Esophagus muscularis mucosa (tissue), 4 donors: ENCODE measurements at regions not wholly inside any gene's neighbourhood (a gene's known extent, or its start where the extent isn't known, plus 50 kb on each side); places are given as distances from the start of the nearest gene placed in this dataset.

Source experiments
- DNase-seq: peaks from one replicate; pipeline ENCODE4 v3.0.0-alpha.2; 2017; ENCODE audit errors: extremely low spot score
- H3K27ac ChIP-seq, 4 donors: fragments of 200-600 bp; sonication (generic); replicated peaks in 1 of 4; 1 replicate in 3 of 4; 2 replicates in 1 of 4; pipeline ENCODE4 v1.5.1; 2016 to 2019; ENCODE audit warnings: mild to moderate bottlenecking in 1 of 4
- H3K27me3 ChIP-seq, 4 donors: fragments of 200-600 bp; sonication (generic); one replicate each; pipeline versions ENCODE4 v1.5.1 to v1.6.0; 2016 to 2019
- H3K36me3 ChIP-seq, 4 donors: fragments of 200-600 bp; sonication (generic); one replicate each; pipeline ENCODE4 v1.5.1; 2016 to 2019
- H3K4me1 ChIP-seq, 4 donors: fragments of 200-600 bp; sonication (generic); one replicate each; pipeline ENCODE4 v1.5.1; 2016 to 2019
- H3K4me3 ChIP-seq, 4 donors: fragments of 200-600 bp; sonication (generic); 1 replicate in 2 of 4; 2 replicates in 2 of 4; pipeline ENCODE4 v1.5.1; 2016 to 2019; ENCODE audit warnings: mild to moderate bottlenecking in 4 of 4, moderate library complexity in 1 of 4
- H3K9me3 ChIP-seq, 4 donors: fragments of 200-600 bp; sonication (generic); 1 replicate in 3 of 4; 2 replicates in 1 of 4; pipeline ENCODE4 v1.5.1; 2016 to 2019
- EP300 ChIP-seq: sonication (generic); formaldehyde crosslinking; IDR thresholded peaks from one replicate; pipeline ENCODE4 v1.6.1; 2017; ENCODE audit warnings: antibody characterized with exemption
- POLR2A ChIP-seq: fragments of 450-650 bp; IDR thresholded peaks from one replicate; pipeline ENCODE4 v1.6.1; 2017; ENCODE audit warnings: antibody characterized with exemption, moderate library complexity, mild to moderate bottlenecking, low read depth
- POLR2AphosphoS5 ChIP-seq, 2 donors: sonication (generic); formaldehyde crosslinking; IDR thresholded peaks; one replicate each; pipeline ENCODE4 v1.6.1; 2017; ENCODE audit warnings: antibody characterized with exemption in 2 of 2
- WGBS: methylation state at CpG from one replicate; pipeline ENCODE4 v1.1.5; 2018; 5-methylcytosine and 5-hydroxymethylcytosine counted together
- intact Hi-C: fragments of 100-400 bp; cut with DNase I; formaldehyde crosslinking; loops from one replicate; pipeline ENCODE4 v1.15.1; 2023
- TF ChIP-seq, protein P1 (sequence below), 3 experiments: fragments of 200-600 bp in 2 of 3; fragments of 450-650 bp in 1 of 3; sonication (generic) in 2 of 3; IDR thresholded peaks; one replicate each; pipeline ENCODE4 v1.5.1; 2017 to 2019; ENCODE audit warnings: antibody characterized with exemption in 3 of 3, mild to moderate bottlenecking in 2 of 3, moderate library complexity in 1 of 3

DNA sequence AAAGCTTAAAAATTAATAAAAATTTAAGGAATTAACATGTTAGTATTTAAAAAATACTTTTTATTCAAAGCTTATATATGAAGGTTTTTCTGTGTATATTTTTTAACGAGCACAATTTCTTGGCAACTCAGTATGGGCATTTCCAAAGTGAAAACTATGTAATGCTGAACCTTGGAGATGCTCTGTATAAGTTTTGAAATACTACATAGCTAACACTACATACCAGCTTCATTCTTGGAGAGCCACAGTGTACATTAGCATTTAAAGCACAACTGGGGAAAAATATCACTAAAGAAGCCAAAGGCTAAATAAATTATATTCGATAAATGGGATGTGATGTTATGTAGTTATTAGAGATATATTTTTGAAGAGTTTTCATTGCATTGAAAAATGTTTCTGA is 446.5 kb downstream of the CCDC85A start:
- Histone ChIP-seq H3K27ac (no peak overlapping the region), H3K4me1 (no peaks in the 10 kb centered on the region), H3K36me3 (no peaks in the 10 kb centered on the region), H3K9me3 (no peaks in the 10 kb centered on the region), H3K4me3 (no peak overlapping the region), H3K27me3 (no peaks in the 10 kb centered on the region)
- 82% methylated on average over 2 of the region's 2 CpGs for WGBS
- intact Hi-C loops = no loop called here
- DNase-seq = no peak
- no peak for TF ChIP-seq EP300
- TF ChIP-seq, protein P1, sequence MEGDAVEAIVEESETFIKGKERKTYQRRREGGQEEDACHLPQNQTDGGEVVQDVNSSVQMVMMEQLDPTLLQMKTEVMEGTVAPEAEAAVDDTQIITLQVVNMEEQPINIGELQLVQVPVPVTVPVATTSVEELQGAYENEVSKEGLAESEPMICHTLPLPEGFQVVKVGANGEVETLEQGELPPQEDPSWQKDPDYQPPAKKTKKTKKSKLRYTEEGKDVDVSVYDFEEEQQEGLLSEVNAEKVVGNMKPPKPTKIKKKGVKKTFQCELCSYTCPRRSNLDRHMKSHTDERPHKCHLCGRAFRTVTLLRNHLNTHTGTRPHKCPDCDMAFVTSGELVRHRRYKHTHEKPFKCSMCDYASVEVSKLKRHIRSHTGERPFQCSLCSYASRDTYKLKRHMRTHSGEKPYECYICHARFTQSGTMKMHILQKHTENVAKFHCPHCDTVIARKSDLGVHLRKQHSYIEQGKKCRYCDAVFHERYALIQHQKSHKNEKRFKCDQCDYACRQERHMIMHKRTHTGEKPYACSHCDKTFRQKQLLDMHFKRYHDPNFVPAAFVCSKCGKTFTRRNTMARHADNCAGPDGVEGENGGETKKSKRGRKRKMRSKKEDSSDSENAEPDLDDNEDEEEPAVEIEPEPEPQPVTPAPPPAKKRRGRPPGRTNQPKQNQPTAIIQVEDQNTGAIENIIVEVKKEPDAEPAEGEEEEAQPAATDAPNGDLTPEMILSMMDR (IDR thresholded peaks at IDR 0.05) = no peak
- TF ChIP-seq POLR2AphosphoS5 (IDR thresholded peaks at IDR 0.05) = no peak
- no peak for TF ChIP-seq POLR2A

DNA sequence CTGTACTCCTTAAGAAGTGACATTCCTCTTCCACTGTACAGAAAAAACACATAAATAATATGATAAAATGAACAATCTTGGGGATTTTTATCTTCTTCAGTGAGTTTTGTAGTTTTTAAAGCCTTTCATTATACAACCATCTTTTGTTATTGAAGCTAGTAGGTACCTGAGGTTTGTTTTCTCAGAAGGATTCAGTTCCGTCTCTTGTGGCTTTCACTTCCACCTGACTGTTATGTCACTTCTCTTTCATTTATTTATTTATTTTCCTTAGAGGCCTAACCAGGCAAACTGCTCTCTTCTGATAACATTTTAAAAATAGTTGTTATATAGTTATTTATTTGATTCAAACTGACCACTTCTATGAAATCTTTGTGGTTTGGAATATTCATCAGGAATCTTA is 464.2 kb downstream of the CCDC85A start:
- H3K27me3 ChIP-seq = no peaks in the 10 kb centered on the region
- H3K9me3 ChIP-seq = no peaks in the 10 kb centered on the region
- no peaks in the 10 kb centered on the region for H3K36me3 ChIP-seq
- WGBS = 85% methylated on average over 1 of the region's 1 CpG
- DNase-seq = no peak
- no peaks in the 10 kb centered on the region for H3K4me1 ChIP-seq
- TF ChIP-seq, protein P1 (IDR thresholded peaks at IDR 0.05) = no peak
- TF ChIP-seq EP300 (no peak), POLR2A (no peak), POLR2AphosphoS5 (IDR thresholded peaks at IDR 0.05) (no peak)
- no peak overlapping the region for H3K27ac ChIP-seq
- H3K4me3 ChIP-seq = no peak overlapping the region
- intact Hi-C loops = no loop called here

DNA sequence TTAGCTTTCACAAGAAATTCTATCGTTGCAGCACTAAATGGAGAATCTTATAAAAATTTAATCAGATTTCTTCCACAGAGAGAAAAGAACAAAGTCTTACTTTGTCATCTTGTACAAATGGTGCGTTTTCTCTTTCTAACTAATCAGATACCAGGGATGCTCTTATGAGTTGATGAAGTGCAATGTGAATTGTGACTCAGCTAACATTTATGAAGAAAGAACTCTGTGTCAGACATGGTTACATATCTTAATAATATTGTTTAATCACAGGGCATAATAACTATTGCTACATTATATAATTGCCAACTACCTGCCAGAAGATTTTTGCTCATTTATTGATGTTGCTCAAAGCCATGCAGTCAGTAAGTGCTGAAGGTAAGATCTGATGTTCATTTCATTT is 465.0 kb downstream of the CCDC85A start:
- no peaks in the 10 kb centered on the region for H3K4me1 ChIP-seq
- intact Hi-C loops = no loop called here
- H3K27me3 ChIP-seq = no peaks in the 10 kb centered on the region
- no peak for TF ChIP-seq POLR2A
- TF ChIP-seq, protein P1 (IDR thresholded peaks at IDR 0.05) = no peak
- TF ChIP-seq EP300 = no peak
- no peak for TF ChIP-seq POLR2AphosphoS5 (IDR thresholded peaks at IDR 0.05)
- no peak for DNase-seq
- H3K27ac ChIP-seq = no peak overlapping the region
- 74% methylated on average over 2 of the region's 2 CpGs for WGBS
- H3K36me3 ChIP-seq = no peaks in the 10 kb centered on the region
- H3K9me3 ChIP-seq = no peaks in the 10 kb centered on the region
- no peak overlapping the region for H3K4me3 ChIP-seq

DNA sequence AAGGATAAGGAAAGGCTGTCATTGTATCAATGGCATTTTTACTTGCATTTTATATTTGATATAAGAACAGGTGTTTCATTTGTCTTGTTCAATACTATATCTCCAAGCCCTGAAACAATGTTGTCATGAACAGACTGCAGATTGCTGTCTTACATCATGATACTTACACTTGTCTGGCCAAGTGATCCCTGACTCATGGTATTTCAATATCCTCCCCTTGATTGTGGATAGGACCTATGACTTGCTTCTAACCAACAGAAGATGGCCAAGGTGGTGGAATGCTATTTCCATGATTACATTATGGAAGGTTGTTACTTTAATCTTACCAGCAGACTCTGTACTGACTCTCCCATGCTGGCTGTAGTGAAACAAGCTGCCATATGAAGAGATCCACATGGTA is 471.1 kb downstream of the CCDC85A start:
- intact Hi-C loops = no loop called here
- DNase-seq = no peak

DNA sequence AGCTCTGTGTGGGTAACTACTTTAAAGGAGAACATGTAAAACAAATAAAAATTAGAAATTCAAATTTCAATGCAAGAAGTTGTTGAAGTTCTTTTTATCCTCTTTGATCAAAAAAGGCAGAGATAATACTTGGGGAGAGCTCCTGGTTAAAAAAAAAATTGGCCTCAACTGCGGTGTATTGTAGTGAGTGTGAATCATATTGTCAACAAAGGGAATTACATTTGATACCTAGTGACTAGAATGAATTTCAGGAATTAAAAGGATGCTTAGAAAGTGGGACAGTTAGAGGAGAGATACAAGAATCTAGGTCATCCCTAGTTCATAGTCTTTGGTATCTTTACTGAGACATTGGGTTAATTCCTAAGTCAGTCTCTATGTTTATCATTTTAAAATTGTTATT is 473.0 kb downstream of the CCDC85A start:
- intact Hi-C loops = no loop called here
- WGBS = 88% methylated on average over 1 of the region's 1 CpG

More for the DNA sequence above, 471.1 kb downstream of the CCDC85A start:
- Histone ChIP-seq H3K27ac (no peak overlapping the region), H3K9me3 (no peaks in the 10 kb centered on the region), H3K36me3 (no peaks in the 10 kb centered on the region), H3K27me3 (no peaks in the 10 kb centered on the region), H3K4me1 (no peaks in the 10 kb centered on the region), H3K4me3 (no peak overlapping the region)
- TF ChIP-seq EP300 = no peak
- no peak for TF ChIP-seq POLR2AphosphoS5 (IDR thresholded peaks at IDR 0.05)
- TF ChIP-seq POLR2A = no peak
- TF ChIP-seq, protein P1 (IDR thresholded peaks at IDR 0.05) = no peak

More for the DNA sequence above, 473.0 kb downstream of the CCDC85A start:
- Histone ChIP-seq H3K4me3 (no peak overlapping the region), H3K27me3 (no peaks in the 10 kb centered on the region), H3K4me1 (no peaks in the 10 kb centered on the region), H3K9me3 (no peaks in the 10 kb centered on the region), H3K36me3 (no peaks in the 10 kb centered on the region), H3K27ac (no peak overlapping the region)
- no peak for TF ChIP-seq POLR2AphosphoS5 (IDR thresholded peaks at IDR 0.05)
- no peak for TF ChIP-seq EP300
- TF ChIP-seq, protein P1 (IDR thresholded peaks at IDR 0.05) = no peak
- TF ChIP-seq POLR2A = no peak
- DNase-seq = no peak
